ENCODE measurements at regions not wholly inside any gene's neighbourhood (a gene's known extent, or its start where the extent isn't known, plus 50 kb on each side); places are given as distances from the start of the nearest gene placed in this dataset.

- TF ChIP-seq, protein P1, sequence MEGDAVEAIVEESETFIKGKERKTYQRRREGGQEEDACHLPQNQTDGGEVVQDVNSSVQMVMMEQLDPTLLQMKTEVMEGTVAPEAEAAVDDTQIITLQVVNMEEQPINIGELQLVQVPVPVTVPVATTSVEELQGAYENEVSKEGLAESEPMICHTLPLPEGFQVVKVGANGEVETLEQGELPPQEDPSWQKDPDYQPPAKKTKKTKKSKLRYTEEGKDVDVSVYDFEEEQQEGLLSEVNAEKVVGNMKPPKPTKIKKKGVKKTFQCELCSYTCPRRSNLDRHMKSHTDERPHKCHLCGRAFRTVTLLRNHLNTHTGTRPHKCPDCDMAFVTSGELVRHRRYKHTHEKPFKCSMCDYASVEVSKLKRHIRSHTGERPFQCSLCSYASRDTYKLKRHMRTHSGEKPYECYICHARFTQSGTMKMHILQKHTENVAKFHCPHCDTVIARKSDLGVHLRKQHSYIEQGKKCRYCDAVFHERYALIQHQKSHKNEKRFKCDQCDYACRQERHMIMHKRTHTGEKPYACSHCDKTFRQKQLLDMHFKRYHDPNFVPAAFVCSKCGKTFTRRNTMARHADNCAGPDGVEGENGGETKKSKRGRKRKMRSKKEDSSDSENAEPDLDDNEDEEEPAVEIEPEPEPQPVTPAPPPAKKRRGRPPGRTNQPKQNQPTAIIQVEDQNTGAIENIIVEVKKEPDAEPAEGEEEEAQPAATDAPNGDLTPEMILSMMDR (IDR thresholded peaks at IDR 0.05; ENCODE audit: control extremely low read depth, extremely low read depth, low read depth, missing control alignments): no peak
- ChIA-PET CTCF (no interaction called here), POLR2A (no interaction called here)
- no peak for DNase-seq (ENCODE audit: extremely low spot score)
Measured at GRCh38 chr2:234588054-234588430, 91.2 kb upstream of the ARL4C start.

DNA sequence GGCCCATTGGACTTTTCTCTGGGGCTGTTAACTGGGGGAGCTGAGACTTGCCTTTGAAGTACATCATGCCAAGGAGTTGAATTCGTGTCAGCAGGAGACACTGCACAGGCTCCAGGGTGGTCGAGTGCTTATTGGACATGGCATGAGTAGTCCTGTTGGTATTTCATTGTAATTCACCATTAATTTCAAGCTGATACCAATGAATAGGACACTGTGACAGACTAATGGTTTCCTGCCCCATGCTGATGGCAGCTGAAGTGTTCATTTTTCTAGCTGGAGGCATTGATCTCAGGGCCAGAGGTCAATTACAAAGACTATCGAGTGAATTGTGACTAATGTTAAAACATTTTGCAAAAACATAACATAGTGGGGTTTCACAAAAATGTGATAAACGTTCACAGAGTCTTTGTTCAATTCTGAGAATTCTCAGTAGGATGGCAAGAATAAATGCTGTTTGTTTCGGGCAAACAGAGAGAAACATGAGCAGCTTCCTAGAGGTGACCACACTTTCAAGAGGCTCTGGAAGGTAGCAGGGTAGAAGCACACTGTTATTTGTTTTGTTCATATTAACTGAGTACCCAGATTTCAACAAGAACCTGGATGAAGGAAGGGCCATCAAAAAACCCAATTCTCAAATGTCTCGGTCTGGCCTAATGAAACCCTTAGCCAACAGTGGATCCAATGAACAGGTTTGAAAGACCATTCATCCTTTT, 90.6 kb upstream of the ARL4C start:
- CTCF ChIA-PET: no interaction called here
- no peak for DNase-seq (ENCODE audit: extremely low spot score)
- TF ChIP-seq, protein P1 (IDR thresholded peaks at IDR 0.05; ENCODE audit: control extremely low read depth, extremely low read depth, low read depth, missing control alignments): no peak
- POLR2A ChIA-PET: no interaction called here

GRCh38 chr2:234583331-234583730, 86.5 kb upstream of the ARL4C start:
- CTCF ChIA-PET: no interaction called here
- TF ChIP-seq, protein P1 (IDR thresholded peaks at IDR 0.05; ENCODE audit: control extremely low read depth, extremely low read depth, low read depth, missing control alignments): no peak
- POLR2A ChIA-PET: no interaction called here
- no peak for DNase-seq (ENCODE audit: extremely low spot score)

DNA sequence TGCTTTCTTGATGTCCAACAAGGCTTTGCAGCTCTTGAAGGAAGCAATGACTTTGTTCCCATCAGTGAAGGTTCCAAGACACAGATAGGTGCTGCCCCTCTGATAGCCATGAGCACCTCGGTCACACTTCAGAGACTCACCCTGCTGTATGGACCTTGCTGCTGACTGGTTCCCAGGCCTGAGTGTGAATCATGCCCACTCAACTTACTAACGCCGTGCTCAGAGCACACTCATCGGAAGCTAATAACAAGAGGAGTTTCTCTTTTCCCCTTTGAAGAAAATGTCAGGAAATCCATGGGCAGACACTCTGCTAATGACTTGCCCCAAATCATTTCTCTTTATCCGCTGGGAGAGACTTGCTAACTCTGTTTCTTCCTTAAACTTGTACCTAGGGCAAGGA, 83.8 kb upstream of the ARL4C start:
- ChIA-PET CTCF (interaction anchor here (1.0 kb wide), 1 partner anchor 28 kb away, joined by 3 read pairs; no protein-coding TSS in a partner anchor), POLR2A (no interaction called here)
- no peak for DNase-seq (ENCODE audit: extremely low spot score)
- TF ChIP-seq, protein P1 (IDR thresholded peaks at IDR 0.05; ENCODE audit: control extremely low read depth, extremely low read depth, low read depth, missing control alignments): no peak

- TF ChIP-seq, protein P1 (IDR thresholded peaks at IDR 0.05; ENCODE audit: control extremely low read depth, extremely low read depth, low read depth, missing control alignments): no peak
- ChIA-PET CTCF (no interaction called here), POLR2A (no interaction called here)
- no peak for DNase-seq (ENCODE audit: extremely low spot score)
Measured at GRCh38 chr2:234579231-234579962, 82.5 kb upstream of the ARL4C start.

DNA sequence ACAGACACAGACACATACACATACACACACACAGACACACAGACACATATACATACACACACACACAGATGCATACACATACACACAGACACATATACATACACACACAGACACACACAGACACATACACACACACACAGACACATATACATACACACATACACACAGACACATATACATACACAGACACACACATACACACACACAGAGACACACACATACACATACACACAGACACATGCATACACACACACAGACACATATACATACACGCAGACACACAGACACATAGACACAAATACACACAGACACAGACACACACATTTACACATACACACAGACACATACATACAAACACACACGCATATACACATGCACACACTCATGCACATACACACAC, 81.5 kb upstream of the ARL4C start:
- TF ChIP-seq, protein P1 (IDR thresholded peaks at IDR 0.05; ENCODE audit: control extremely low read depth, extremely low read depth, low read depth, missing control alignments): no peak
- CTCF ChIA-PET: no interaction called here
- POLR2A ChIA-PET: no interaction called here
- DNase-seq (ENCODE audit: extremely low spot score): no peak

Data from GM10248 (cell line).